H1 (cell line): ENCODE measurements at regions not wholly inside any gene's neighbourhood (a gene's known extent, or its start where the extent isn't known, plus 50 kb on each side); places are given as distances from the start of the nearest gene placed in this dataset.

Experiments
- CTCF ChIA-PET: fragments of 300-600 bp; sonication (Branson Sonifier 250); formaldehyde crosslinking; loops from one replicate; lab custom pipeline; 2021; ENCODE audit not compliant: partially characterized antibody; lab: Charles Lee
- POLR2A ChIA-PET: fragments of 300-600 bp; sonication (Branson Sonifier 250); formaldehyde crosslinking; loops from one replicate; lab custom pipeline; 2021; ENCODE audit warnings: inconsistent platforms; ENCODE audit not compliant: partially characterized antibody; lab: Charles Lee
- DNase-seq, 2 experiments: peaks; one replicate each; pipeline versions ENCODE4 v3.0.0 to v3.0.0-alpha.2; 2010 to 2022; ENCODE audit warnings: low spot score in 2 of 2, low read depth in 1 of 2, mixed read lengths in 1 of 2
- FAIRE-seq: peaks from 2 replicates; lab custom pipeline; 2011; peaks lifted over from hg19 to GRCh38; lab: Jason Lieb, UNC
- H2AFZ ChIP-seq: 2 replicates; pipeline ENCODE4 v1.8.1; 2012; ENCODE audit warnings: low read length, inconsistent platforms
- H2AK5ac ChIP-seq: 2 replicates; pipeline ENCODE4 v1.6.1; 2013; ENCODE audit warnings: low read depth, low read length
- H2BK120ac ChIP-seq: replicated peaks from 2 replicates; pipeline ENCODE3; 2013; ENCODE audit warnings: low read depth, low read length, inconsistent platforms
- H2BK12ac ChIP-seq: 2 replicates; pipeline ENCODE4 v1.6.1; 2013; ENCODE audit warnings: low read depth, low read length
- H2BK15ac ChIP-seq: 2 replicates; pipeline ENCODE4 v1.6.1; 2013; ENCODE audit warnings: low read length
- H2BK20ac ChIP-seq: 2 replicates; pipeline ENCODE4 v1.6.1; 2013; ENCODE audit warnings: low read length
- H2BK5ac ChIP-seq: 2 replicates; pipeline ENCODE4 v1.6.1; 2013; ENCODE audit warnings: low read depth, low read length
- H3K14ac ChIP-seq: 2 replicates; pipeline ENCODE4 v1.6.1; 2013; ENCODE audit warnings: inconsistent platforms; ENCODE audit not compliant: insufficient read length
- H3K18ac ChIP-seq: 2 replicates; pipeline ENCODE4 v1.6.1; 2013; ENCODE audit warnings: low read length; ENCODE audit errors: extremely low read depth
- H3K23ac ChIP-seq: 2 replicates; pipeline ENCODE4 v1.6.1; 2013; ENCODE audit warnings: inconsistent platforms; ENCODE audit not compliant: insufficient read length
- H3K23me2 ChIP-seq: 2 replicates; pipeline ENCODE4 v1.6.1; 2013; ENCODE audit warnings: low read depth, low read length
- H3K27ac ChIP-seq: 2 replicates; pipeline ENCODE4 v1.6.1; 2011; ENCODE audit warnings: low read depth, low read length, inconsistent platforms
- H3K27me3 ChIP-seq, 4 experiments: replicated peaks in 1 of 4; 1 replicate in 1 of 4; 2 replicates in 3 of 4; pipeline versions ENCODE4 v1.6.1 to v1.8.1; 2011 to 2013; ENCODE audit warnings: low read length in 3 of 4, mild to moderate bottlenecking in 3 of 4, inconsistent platforms in 2 of 4, mixed read lengths in 2 of 4, moderate library complexity in 1 of 4; ENCODE audit not compliant: control insufficient read depth in 3 of 4, insufficient read depth in 3 of 4; ENCODE audit errors: extremely low read depth in 1 of 4
- H3K36me3 ChIP-seq, 4 experiments: 2 replicates each; pipeline versions ENCODE4 v1.6.1 to v1.8.1; 2011 to 2013; ENCODE audit warnings: mild to moderate bottlenecking in 4 of 4, low read length in 3 of 4, moderate library complexity in 2 of 4, control low read depth in 1 of 4, inconsistent platforms in 1 of 4; ENCODE audit not compliant: insufficient read depth in 4 of 4, control insufficient read depth in 2 of 4
- H3K4ac ChIP-seq: replicated peaks from 2 replicates; pipeline ENCODE3; 2013; ENCODE audit warnings: low read length, low read depth, mixed read lengths, inconsistent platforms; ENCODE audit not compliant: insufficient read length
- H3K4me1 ChIP-seq, 4 experiments: replicated peaks in 1 of 4; 1 replicate in 1 of 4; 2 replicates in 3 of 4; pipeline versions ENCODE4 v1.6.1 to v1.8.1; 2011 to 2013; ENCODE audit warnings: low read length in 3 of 4, inconsistent platforms in 2 of 4, mixed read lengths in 1 of 4; ENCODE audit not compliant: insufficient read depth in 4 of 4, control insufficient read depth in 3 of 4
- H3K4me2 ChIP-seq, 2 experiments: 2 replicates each; pipeline versions ENCODE4 v1.6.1 to v1.8.1; 2011 to 2013; ENCODE audit warnings: low read depth in 2 of 2, low read length in 2 of 2, control low read depth in 1 of 2, inconsistent platforms in 1 of 2, mild to moderate bottlenecking in 1 of 2; ENCODE audit not compliant: insufficient read depth in 1 of 2
- H3K4me3 ChIP-seq, 4 experiments: fragments of 200-600, 300-600 bp in 1 of 4; sonication (generic), shearing (Covaris generic), sonication (Bioruptor Twin) in 1 of 4; 2 replicates each; pipeline versions ENCODE4 v1.5.1 to v1.8.1; 2011 to 2016; ENCODE audit warnings: low read length in 4 of 4, low read depth in 3 of 4, control low read depth in 2 of 4, inconsistent platforms in 2 of 4, mild to moderate bottlenecking in 2 of 4, mixed read lengths in 1 of 4, moderate library complexity in 1 of 4; ENCODE audit not compliant: insufficient read depth in 2 of 4; ENCODE audit errors: extremely low read depth in 1 of 4
- H3K56ac ChIP-seq: replicated peaks from 2 replicates; pipeline ENCODE3; 2013; ENCODE audit warnings: low read depth, mild to moderate bottlenecking, mixed read lengths, low read length, inconsistent platforms; ENCODE audit not compliant: insufficient read length
- H3K79me1 ChIP-seq: 2 replicates; pipeline ENCODE4 v1.6.1; 2013; ENCODE audit warnings: low read depth, low read length, control low read depth
- H3K79me2 ChIP-seq, 2 experiments: 2 replicates each; pipeline versions ENCODE4 v1.6.1 to v1.8.1; 2012 to 2013; ENCODE audit warnings: low read length in 2 of 2, mild to moderate bottlenecking in 2 of 2, inconsistent platforms in 1 of 2; ENCODE audit not compliant: insufficient read depth in 2 of 2, control insufficient read depth in 1 of 2
- H3K9ac ChIP-seq, 4 experiments: replicated peaks in 1 of 4; 1 replicate in 1 of 4; 2 replicates in 3 of 4; pipeline versions ENCODE4 v1.6.1 to v1.8.1; 2011 to 2013; ENCODE audit warnings: low read depth in 3 of 4, low read length in 3 of 4, control low read depth in 2 of 4, mild to moderate bottlenecking in 2 of 4, moderate library complexity in 2 of 4, inconsistent platforms in 1 of 4; ENCODE audit errors: extremely low read depth in 1 of 4
- H3K9me3 ChIP-seq, 2 experiments: 2 replicates each; pipeline versions ENCODE4 v1.6.1 to v1.8.1; 2012 to 2013; ENCODE audit warnings: mild to moderate bottlenecking in 2 of 2, moderate library complexity in 2 of 2, control low read depth in 1 of 2, inconsistent platforms in 1 of 2, low read depth in 1 of 2, low read length in 1 of 2, mixed read lengths in 1 of 2; ENCODE audit not compliant: insufficient read depth in 2 of 2
- H4K20me1 ChIP-seq, 2 experiments: replicated peaks in 1 of 2; 2 replicates each; pipeline versions ENCODE3 to v1.8.1; 2011 to 2013; ENCODE audit warnings: inconsistent platforms in 2 of 2, low read length in 2 of 2, mild to moderate bottlenecking in 1 of 2; ENCODE audit not compliant: insufficient read depth in 2 of 2, control insufficient read depth in 1 of 2
- H4K5ac ChIP-seq: 2 replicates; pipeline ENCODE4 v1.6.1; 2013; ENCODE audit warnings: low read length, low read depth, mixed read lengths, inconsistent platforms; ENCODE audit not compliant: insufficient read length
- H4K8ac ChIP-seq: 2 replicates; pipeline ENCODE4 v1.8.0; 2013; ENCODE audit warnings: mild to moderate bottlenecking, moderate library complexity, low read length, inconsistent platforms; ENCODE audit not compliant: insufficient read depth; ENCODE audit errors: extremely low read depth
- H4K91ac ChIP-seq: replicated peaks from 2 replicates; pipeline ENCODE3; 2013; ENCODE audit warnings: low read length, mixed read lengths, inconsistent platforms; ENCODE audit not compliant: insufficient read length
- ASH2L ChIP-seq: fragments of 200-600, 300-600 bp; sonication (generic); IDR thresholded peaks from one replicate; pipeline ENCODE4 v1.7.1; 2017; ENCODE audit warnings: low read length
- BRCA1 ChIP-seq: IDR thresholded peaks from 2 replicates; pipeline ENCODE4 v1.6.1; 2012; ENCODE audit warnings: low read depth, low read length, improper control_type of control experiment
- CBX8 ChIP-seq: fragments of 300-800, 300-1000 bp; sonication (generic); IDR thresholded peaks from 2 replicates; pipeline ENCODE4 v1.7.1; 2016; ENCODE audit warnings: low read depth, low read length, borderline replicate concordance
- CREB1 ChIP-seq: IDR thresholded peaks from 2 replicates; pipeline ENCODE4 v1.6.1; 2012; ENCODE audit warnings: inconsistent platforms
- KDM5A ChIP-seq: fragments of 200-600 bp; IDR thresholded peaks from 2 replicates; pipeline ENCODE4 v1.7.1; 2012; ENCODE audit warnings: mild to moderate bottlenecking, low read length, inconsistent platforms, mixed read lengths
- NANOG ChIP-seq: IDR thresholded peaks from 2 replicates; pipeline ENCODE4 v1.6.1; 2011; ENCODE audit warnings: low read length, low read depth, mild to moderate bottlenecking, inconsistent platforms; ENCODE audit not compliant: insufficient read depth, poor library complexity, severe bottlenecking
- whole genome bisulfite sequencing, 2 experiments: shearing (Covaris generic) in 1 of 2; methylation state at CpG; one replicate each; pipeline versions ENCODE4 v1.1.6 to v1.1.7; 2013 to 2015; ENCODE audit warnings: low lambda C conversion rate in 2 of 2, mixed read lengths in 2 of 2, inconsistent platforms in 1 of 2, low coverage in 1 of 2, missing lambda C conversion rate in 1 of 2; ENCODE audit not compliant: insufficient replicate concordance in 2 of 2, insufficient coverage in 1 of 2, insufficient read length in 1 of 2; ENCODE audit errors: extremely low coverage in 1 of 2, missing lambda C conversion rate in 1 of 2; 5-methylcytosine and 5-hydroxymethylcytosine counted together

DNA sequence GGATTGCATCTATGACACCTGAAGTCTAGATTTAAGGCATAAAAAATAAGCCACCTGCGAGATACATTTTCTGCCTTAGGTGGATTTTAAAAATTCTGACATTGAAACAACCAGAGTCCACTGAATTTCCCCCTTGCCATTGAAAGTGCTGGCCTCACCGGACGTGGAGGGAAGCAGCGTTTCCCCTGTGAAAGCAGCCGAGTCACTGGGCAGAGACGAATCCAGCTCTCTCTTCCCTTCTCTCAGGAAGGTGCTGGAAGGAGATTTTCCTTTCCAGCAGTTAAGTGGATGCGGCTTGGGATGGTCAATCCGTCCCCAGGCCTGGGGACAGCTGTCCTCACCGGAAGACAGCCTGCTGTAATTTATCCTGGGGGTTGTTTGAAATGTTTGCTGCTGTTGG is 270.9 kb upstream of the FOXF1 start:
- WGBS, 2 experiments = 73% methylated on average over 9 of the region's 9 CpGs; no CpG with 5 or more reads in 1 of the 2 experiments
- Histone ChIP-seq H2AK5ac (no peak overlapping the region), H4K91ac (no peak overlapping the region), H3K56ac (no peak overlapping the region), H3K14ac (no peak overlapping the region), H3K9ac (no peak overlapping the region; a peak in 1 of 7 replicates), H3K18ac (no peak overlapping the region)
- TF ChIP-seq CREB1 (no peak), KDM5A (no peak), NANOG (no peak), ASH2L (no peak), BRCA1 (no peak), CBX8 (no peak)
- TF ChIP-seq, all 59 proteins: peak for 0
- no peak overlapping the region for H3K27ac ChIP-seq
- peaks cover 6% of the 10 kb centered on the region; the same call in 1 of the 2 replicates for H3K23me2 ChIP-seq
- no peaks in the 10 kb centered on the region for H3K36me3 ChIP-seq
- no peak overlapping the region for H3K23ac ChIP-seq
- H2BK5ac ChIP-seq = no peak overlapping the region
- H2BK12ac ChIP-seq = no peak overlapping the region
- H3K4me3 ChIP-seq = no peak overlapping the region
- peaks cover 0 to 3% of the 10 kb centered on the region in 2 experiments for H4K20me1 ChIP-seq
- H3K4me1 ChIP-seq = peaks cover 0 to 15% (median 6%) of the 10 kb centered on the region in 4 experiments; a peak in 6 of 7 replicates
- FAIRE-seq (no peak), DNase-seq (peak in 1 of 2 experiments; percentile 35)
- H3K79me1 ChIP-seq = no peaks in the 10 kb centered on the region
- no peaks in the 10 kb centered on the region for H3K9me3 ChIP-seq
- no peak overlapping the region for H4K5ac ChIP-seq
- ChIA-PET CTCF (interaction anchor here (0.5 to 1.4 kb wide), 2 partner anchors 14 to 433 kb away, joined by 4 to 8 read pairs; no protein-coding TSS in a partner anchor), POLR2A (interaction anchor here (1.1 kb wide), 1 partner anchor 140 kb away, joined by 3 read pairs; no protein-coding TSS in a partner anchor)
- no peak overlapping the region for H2BK120ac ChIP-seq
- H2BK15ac ChIP-seq = no peak overlapping the region
- no peak overlapping the region for H2BK20ac ChIP-seq
- no peaks in the 10 kb centered on the region for H3K27me3 ChIP-seq
- peak overlapping the region; percentile 55 for H2AFZ ChIP-seq
- no peaks in the 10 kb centered on the region for H3K79me2 ChIP-seq
- no peak overlapping the region for H4K8ac ChIP-seq
- no peak overlapping the region for H3K4ac ChIP-seq
- no peak overlapping the region for H3K4me2 ChIP-seq
